T47D (cell line): ENCODE measurements at regions not wholly inside any gene's neighbourhood (a gene's known extent, or its start where the extent isn't known, plus 50 kb on each side); places are given as distances from the start of the nearest gene placed in this dataset.

Experiments used
- DNase-seq, 2 experiments: peaks; one replicate each; pipeline versions ENCODE4 v3.0.0 to v3.0.0-alpha.2; 2011 to 2012; ENCODE audit warnings: low read depth in 1 of 2, low spot score in 1 of 2
- JUND ChIP-seq: IDR thresholded peaks from 2 replicates; pipeline ENCODE4 v1.6.1; 2012; ENCODE audit warnings: low read depth
- in situ Hi-C: cut with HindIII; loops from 2 replicates; pipeline ENCODE4 v1.10.0; 2016; ENCODE audit warnings: low sequenced_read_pairs, low pct_unique_long_range_greater_than_20kb

DNA sequence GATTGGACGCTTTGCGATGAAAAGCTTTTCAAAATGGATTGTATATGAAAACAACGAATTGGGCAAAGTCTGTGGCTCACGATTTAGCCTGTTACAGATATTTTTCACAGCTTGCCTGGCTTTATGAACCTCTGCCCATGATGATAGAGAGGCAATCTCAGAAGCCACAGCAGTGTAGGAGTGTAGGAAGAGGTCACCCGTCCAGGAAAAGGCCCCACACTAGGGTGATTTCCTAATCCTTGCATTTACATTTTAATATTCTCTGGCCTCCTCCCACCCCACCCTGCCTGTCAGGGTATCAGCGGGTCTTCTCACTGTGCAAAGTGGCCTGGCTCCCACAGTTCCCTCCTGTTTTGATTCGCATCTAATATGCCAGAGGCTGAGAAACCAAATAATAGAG is 81.8 kb upstream of the FOXN3 start:
- in situ Hi-C loops, result no loop called here
- no peak for TF ChIP-seq JUND
- no peak for DNase-seq

GRCh38 chr14:89495718-89496117 is 78.7 kb upstream of the FOXN3 start:
- DNase-seq, result no peak
- in situ Hi-C loops, result no loop called here
- TF ChIP-seq JUND, result no peak

GRCh38 chr14:89493877-89494634 is 77.0 kb upstream of the FOXN3 start:
- in situ Hi-C loops, result no loop called here
- no peak for DNase-seq
- TF ChIP-seq JUND, result no peak

DNA sequence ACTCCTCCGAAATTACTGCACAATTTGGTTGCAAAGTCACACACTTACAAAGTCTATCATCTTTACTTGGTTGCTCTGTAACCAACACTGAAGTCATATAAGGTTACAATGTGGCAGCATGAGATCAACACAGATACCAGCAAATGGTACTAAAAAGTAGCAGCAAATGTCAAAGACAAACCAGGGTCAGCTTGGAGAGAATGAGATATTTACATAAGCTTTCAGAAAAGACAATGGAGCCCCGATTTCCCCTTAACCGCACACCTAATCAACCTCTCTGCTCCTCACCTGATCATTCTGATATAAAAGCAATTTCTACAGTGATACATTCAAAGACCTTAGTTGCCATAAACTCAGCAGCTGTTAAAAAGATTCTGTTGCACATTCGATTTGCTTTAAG is 76.4 kb upstream of the FOXN3 start:
- no peak for TF ChIP-seq JUND
- DNase-seq, result no peak
- in situ Hi-C loops, result no loop called here

DNA sequence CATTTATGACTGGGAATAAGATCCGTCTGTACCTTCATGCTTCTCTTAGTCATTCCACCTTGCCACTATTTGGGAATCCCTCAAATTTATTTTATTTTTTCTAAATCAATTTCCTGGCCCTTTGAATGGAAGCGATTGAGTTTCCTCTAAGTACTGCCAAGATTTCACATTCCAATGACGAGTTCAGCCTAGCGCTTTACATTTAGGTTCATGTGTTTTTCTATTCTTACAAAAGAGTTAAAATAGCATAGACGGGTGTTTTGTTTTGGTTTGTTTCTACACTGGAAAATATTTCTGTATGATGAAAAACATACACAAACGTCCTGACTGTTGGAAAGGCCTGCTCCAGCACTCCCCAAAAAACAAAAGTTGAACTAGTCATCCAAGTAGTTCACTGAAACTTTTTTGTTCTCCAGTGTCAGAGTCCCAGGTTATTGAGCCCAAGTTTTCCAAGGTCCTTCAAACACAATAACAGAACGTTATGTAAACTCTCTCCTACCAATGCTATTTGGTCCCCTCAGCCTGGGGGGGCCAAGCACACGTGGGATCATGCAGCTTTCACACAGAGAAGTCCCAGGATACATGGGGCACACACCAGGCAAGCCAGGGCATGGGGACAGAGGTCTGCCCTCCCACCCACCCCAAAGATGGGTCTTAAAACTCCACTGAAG is 74.8 kb upstream of the FOXN3 start:
- no peak for TF ChIP-seq JUND
- no peak for DNase-seq
- in situ Hi-C loops, result no loop called here

DNA sequence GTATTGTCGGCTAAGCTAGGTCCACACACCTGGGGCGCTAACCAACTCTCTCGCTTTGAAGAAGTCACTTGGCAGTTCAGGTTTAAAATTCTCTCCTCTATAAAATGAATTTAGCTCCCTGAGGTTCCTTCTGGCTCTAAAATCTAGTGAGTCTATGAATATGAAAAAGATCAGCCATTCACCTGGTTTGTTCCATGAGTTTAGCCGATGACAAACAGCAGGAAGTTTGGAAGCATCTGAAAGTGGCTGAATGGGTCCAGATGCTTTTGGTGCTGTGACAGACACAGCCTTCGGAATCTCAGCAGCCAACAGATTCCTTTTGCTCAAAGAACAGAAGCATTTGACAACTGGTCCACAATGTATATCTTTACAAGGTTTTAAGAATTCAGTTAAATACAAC is 73.4 kb upstream of the FOXN3 start:
- no peak for TF ChIP-seq JUND
- in situ Hi-C loops, result no loop called here
- no peak for DNase-seq

- in situ Hi-C loops, result no loop called here
- no peak for DNase-seq
- no peak for TF ChIP-seq JUND
Measured at GRCh38 chr14:89489761-89490437, 72.9 kb upstream of the FOXN3 start.

DNA sequence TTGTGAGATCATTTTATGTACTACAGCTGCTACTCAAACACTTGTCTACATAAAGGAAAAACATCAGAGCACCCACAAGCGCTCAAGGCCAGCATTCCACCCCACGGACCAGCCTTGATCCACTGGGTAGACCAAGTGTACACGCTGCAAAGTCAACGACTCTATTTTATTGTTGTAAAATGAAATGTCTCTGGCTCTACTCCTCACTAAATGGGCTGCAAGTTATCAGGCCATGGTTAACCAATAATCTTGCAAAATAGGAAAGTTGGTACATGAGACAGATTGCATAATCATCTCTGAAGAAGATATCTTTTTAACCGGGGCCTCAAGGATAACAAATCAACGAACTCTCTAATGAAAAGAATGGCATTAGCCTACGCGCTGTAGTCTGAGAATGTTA is 69.9 kb upstream of the FOXN3 start:
- TF ChIP-seq JUND, result no peak
- in situ Hi-C loops, result no loop called here
- DNase-seq, result no peak

DNA sequence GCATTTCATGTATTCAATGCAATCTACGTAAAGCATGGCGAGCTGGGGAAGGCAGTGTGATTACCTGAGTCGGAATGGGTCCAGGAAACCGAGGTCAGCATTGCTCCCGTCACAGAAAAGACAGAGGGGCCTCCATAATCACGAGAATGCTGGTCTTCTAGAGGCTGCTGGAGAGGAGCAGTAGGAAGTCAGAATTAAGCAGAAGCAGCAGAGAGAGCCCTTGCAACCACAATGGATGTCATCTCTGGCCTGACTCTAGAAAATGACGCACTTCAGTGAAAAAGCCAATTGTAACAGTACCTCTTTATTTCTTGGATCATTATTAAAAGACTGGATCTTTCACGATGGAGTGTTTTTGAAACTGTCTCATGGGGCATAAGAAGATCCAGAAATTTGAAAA is 69.5 kb upstream of the FOXN3 start:
- DNase-seq, result no peak
- no peak for TF ChIP-seq JUND
- in situ Hi-C loops, result no loop called here

- TF ChIP-seq JUND, result no peak
- DNase-seq, result no peak
- in situ Hi-C loops, result no loop called here
Measured at GRCh38 chr14:89485264-89485663, 68.2 kb upstream of the FOXN3 start.

DNA sequence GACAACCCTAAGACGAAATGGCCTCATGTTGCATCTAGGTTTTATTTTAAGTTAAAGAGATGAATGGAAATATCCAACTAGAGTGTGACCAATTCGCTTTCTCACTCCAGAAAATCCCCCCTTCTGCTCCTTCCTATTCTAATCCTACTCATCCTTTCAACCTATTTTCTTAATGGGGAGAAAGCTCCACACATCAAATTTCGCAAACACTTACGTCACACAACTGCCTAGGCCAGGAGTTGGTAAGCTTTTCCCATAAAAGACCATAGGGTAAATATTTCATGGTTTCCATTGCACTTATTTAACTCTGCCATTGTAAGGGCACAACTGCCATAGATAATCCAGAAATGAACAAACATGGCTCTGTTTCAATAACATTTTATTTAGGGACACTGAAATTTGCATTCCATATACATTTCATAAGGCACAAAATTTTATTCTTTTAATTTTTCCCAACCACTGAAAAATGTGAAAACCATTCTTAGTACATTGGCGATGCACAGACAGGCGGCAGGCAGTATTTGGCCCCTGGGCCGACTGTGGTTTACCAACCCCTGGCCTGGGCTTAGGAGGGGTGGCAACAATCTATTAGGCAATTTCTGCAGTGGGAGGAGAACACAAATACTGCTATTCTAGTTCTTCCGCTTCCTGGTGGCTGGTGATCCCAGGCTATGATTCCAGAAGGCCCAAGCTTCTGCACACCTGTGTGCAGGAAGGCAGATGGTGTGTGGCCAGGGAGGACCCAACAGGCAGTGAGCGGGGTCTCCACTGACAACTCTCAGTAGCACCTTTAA is 67.2 kb upstream of the FOXN3 start:
- no peak for TF ChIP-seq JUND
- in situ Hi-C loops, result no loop called here
- DNase-seq, result peak in 1 of 2 experiments; percentile 14

DNA sequence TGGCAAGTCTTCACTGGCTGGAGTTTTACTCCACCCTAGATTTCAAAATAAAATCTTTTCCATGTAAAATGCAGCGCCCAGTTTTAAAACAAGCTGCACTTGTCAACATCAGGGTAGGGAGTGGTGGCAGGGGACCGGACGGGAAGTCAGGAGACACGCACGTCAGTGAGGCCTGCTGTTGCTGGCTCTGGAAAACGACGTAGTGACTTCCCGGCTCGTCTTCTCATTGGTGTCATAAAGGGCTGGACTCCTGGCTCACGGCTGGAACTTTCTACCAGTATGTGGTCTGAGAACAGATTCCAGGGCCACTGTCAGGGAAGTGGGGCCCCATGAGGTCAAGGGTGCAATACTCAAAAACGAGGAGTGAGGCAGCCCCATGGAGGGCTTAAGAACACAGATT is 64.2 kb upstream of the FOXN3 start:
- no peak for TF ChIP-seq JUND
- in situ Hi-C loops, result no loop called here
- DNase-seq, result no peak
